Peyer's patch (tissue), 4 donors: ENCODE measurements at regions not wholly inside any gene's neighbourhood (a gene's known extent, or its start where the extent isn't known, plus 50 kb on each side); places are given as distances from the start of the nearest gene placed in this dataset.

Source experiments
- POLR2A ChIP-seq, 2 donors: fragments of 450-650 bp; IDR thresholded peaks; one replicate each; pipeline ENCODE4 v1.5.1; 2017; ENCODE audit warnings: antibody characterized with exemption in 2 of 2, mild to moderate bottlenecking in 2 of 2, moderate library complexity in 2 of 2
- TF ChIP-seq, protein P1 (sequence below), 6 experiments: fragments of 450-650 bp in 4 of 6; fragments of 200-600 bp in 2 of 6; sonication (generic) in 1 of 6; IDR thresholded peaks; one replicate each; pipeline ENCODE4 v1.5.1; 2017 to 2019; ENCODE audit warnings: antibody characterized with exemption in 6 of 6, mild to moderate bottlenecking in 3 of 6, moderate library complexity in 1 of 6

DNA sequence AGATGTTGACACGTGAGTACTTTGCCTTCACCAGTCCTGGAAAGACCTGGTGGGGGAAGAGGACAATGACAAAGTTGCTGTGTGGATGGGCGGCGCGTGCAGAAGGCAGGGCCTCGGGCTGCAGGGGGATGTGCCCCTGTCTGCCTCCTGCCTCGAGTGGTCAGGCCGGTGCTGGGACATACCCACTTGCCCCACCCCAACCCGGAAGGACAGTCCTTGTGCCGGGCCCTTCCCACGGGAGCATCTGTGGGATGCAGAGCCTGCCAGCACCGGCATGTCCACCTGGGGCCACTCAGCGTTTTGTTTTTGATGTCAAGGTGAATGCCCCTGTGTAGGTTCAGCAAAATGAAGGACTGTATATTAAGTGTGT is 60.5 kb upstream of the BHLHE23 start:
- TF ChIP-seq POLR2A (IDR thresholded peaks at IDR 0.05): no peak
- TF ChIP-seq, protein P1, sequence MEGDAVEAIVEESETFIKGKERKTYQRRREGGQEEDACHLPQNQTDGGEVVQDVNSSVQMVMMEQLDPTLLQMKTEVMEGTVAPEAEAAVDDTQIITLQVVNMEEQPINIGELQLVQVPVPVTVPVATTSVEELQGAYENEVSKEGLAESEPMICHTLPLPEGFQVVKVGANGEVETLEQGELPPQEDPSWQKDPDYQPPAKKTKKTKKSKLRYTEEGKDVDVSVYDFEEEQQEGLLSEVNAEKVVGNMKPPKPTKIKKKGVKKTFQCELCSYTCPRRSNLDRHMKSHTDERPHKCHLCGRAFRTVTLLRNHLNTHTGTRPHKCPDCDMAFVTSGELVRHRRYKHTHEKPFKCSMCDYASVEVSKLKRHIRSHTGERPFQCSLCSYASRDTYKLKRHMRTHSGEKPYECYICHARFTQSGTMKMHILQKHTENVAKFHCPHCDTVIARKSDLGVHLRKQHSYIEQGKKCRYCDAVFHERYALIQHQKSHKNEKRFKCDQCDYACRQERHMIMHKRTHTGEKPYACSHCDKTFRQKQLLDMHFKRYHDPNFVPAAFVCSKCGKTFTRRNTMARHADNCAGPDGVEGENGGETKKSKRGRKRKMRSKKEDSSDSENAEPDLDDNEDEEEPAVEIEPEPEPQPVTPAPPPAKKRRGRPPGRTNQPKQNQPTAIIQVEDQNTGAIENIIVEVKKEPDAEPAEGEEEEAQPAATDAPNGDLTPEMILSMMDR (IDR thresholded peaks at IDR 0.05): no peak
